ENCODE measurements at regions not wholly inside any gene's neighbourhood (a gene's known extent, or its start where the extent isn't known, plus 50 kb on each side); places are given as distances from the start of the nearest gene placed in this dataset.

- TF ChIP-seq POLR2A (IDR thresholded peaks at IDR 0.05) (no peak), CTCF (IDR thresholded peaks at IDR 0.05) (no peak)
These were observed 906.0 kb downstream of the ADGRL2 start for GRCh38 chr1:82706741-82707140.

All from adrenal gland (tissue), 5 donors.